ENCODE measurements at regions not wholly inside any gene's neighbourhood (a gene's known extent, or its start where the extent isn't known, plus 50 kb on each side); places are given as distances from the start of the nearest gene placed in this dataset.

DNA sequence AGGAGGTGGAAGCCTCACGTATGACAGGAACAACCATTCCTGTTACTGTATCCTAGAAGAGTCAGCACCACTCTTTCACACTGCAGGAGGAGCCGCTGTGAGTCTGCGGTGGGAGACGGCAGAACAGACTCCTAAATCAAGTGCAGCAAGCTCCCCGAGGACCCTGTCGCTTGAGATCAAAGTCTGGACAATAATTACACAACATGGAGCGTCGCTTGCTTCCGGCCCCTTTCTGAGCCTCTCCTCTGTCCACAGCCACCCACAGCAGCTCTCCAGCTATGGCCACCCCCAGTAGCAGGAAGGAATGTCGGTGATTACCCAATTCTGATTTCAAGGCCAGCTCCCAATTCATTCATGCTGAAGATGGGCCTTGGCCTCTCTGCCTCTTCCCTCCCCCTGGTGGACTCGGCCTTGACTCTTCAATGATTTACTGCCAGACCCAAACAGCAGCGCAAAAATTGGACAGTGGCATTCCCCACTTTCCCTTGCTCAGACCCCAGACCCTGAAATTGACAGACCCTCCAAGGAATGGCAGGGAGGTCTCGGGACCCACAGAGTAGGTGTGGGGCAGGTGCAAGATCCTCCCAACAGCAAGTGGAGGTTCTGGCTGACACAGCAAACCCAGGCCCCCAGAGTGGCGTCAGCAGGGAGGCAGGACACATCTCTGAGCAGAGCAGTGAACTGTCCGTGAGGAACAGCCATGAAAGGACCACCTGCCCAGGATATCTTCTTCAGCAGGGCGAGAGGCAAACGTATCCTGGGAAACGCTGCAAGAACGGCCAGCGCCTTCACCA is 272.7 kb upstream of the DIO3 start (continued):
- TF ChIP-seq, protein P1, sequence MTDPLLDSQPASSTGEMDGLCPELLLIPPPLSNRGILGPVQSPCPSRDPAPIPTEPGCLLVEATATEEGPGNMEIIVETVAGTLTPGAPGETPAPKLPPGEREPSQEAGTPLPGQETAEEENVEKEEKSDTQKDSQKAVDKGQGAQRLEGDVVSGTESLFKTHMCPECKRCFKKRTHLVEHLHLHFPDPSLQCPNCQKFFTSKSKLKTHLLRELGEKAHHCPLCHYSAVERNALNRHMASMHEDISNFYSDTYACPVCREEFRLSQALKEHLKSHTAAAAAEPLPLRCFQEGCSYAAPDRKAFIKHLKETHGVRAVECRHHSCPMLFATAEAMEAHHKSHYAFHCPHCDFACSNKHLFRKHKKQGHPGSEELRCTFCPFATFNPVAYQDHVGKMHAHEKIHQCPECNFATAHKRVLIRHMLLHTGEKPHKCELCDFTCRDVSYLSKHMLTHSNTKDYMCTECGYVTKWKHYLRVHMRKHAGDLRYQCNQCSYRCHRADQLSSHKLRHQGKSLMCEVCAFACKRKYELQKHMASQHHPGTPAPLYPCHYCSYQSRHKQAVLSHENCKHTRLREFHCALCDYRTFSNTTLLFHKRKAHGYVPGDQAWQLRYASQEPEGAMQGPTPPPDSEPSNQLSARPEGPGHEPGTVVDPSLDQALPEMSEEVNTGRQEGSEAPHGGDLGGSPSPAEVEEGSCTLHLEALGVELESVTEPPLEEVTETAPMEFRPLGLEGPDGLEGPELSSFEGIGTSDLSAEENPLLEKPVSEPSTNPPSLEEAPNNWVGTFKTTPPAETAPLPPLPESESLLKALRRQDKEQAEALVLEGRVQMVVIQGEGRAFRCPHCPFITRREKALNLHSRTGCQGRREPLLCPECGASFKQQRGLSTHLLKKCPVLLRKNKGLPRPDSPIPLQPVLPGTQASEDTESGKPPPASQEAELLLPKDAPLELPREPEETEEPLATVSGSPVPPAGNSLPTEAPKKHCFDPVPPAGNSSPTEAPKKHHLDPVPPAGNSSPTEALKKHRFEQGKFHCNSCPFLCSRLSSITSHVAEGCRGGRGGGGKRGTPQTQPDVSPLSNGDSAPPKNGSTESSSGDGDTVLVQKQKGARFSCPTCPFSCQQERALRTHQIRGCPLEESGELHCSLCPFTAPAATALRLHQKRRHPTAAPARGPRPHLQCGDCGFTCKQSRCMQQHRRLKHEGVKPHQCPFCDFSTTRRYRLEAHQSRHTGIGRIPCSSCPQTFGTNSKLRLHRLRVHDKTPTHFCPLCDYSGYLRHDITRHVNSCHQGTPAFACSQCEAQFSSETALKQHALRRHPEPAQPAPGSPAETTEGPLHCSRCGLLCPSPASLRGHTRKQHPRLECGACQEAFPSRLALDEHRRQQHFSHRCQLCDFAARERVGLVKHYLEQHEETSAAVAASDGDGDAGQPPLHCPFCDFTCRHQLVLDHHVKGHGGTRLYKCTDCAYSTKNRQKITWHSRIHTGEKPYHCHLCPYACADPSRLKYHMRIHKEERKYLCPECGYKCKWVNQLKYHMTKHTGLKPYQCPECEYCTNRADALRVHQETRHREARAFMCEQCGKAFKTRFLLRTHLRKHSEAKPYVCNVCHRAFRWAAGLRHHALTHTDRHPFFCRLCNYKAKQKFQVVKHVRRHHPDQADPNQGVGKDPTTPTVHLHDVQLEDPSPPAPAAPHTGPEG (CRISPR knock-in tag; IDR thresholded peaks at IDR 0.05) = no peak; the same call in 1 of the 2 replicates
- TF ChIP-seq, protein P2, sequence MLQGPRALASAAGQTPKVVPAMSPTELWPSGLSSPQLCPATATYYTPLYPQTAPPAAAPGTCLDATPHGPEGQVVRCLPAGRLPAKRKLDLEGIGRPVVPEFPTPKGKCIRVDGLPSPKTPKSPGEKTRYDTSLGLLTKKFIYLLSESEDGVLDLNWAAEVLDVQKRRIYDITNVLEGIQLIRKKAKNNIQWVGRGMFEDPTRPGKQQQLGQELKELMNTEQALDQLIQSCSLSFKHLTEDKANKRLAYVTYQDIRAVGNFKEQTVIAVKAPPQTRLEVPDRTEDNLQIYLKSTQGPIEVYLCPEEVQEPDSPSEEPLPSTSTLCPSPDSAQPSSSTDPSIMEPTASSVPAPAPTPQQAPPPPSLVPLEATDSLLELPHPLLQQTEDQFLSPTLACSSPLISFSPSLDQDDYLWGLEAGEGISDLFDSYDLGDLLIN (CRISPR knock-in tag; IDR thresholded peaks at IDR 0.05; ENCODE audit: borderline replicate concordance) = no peak
- TF ChIP-seq KAT7 (CRISPR knock-in tag; IDR thresholded peaks at IDR 0.05; ENCODE audit: borderline replicate concordance) = no peak
- peak; percentile 89 for TF ChIP-seq FOSL2 (CRISPR knock-in tag; IDR thresholded peaks at IDR 0.05)
- TF ChIP-seq, protein P3, sequence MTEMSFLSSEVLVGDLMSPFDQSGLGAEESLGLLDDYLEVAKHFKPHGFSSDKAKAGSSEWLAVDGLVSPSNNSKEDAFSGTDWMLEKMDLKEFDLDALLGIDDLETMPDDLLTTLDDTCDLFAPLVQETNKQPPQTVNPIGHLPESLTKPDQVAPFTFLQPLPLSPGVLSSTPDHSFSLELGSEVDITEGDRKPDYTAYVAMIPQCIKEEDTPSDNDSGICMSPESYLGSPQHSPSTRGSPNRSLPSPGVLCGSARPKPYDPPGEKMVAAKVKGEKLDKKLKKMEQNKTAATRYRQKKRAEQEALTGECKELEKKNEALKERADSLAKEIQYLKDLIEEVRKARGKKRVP (CRISPR knock-in tag; IDR thresholded peaks at IDR 0.05) = peak in 1 of 2 experiments; percentile 80; a peak in 2 of 4 replicates
- no peak; the same call in 1 of the 2 replicates for TF ChIP-seq ZNF234 (CRISPR knock-in tag; conservative IDR thresholded peaks at IDR 0.05)
- TF ChIP-seq ZNF121 (CRISPR knock-in tag; IDR thresholded peaks at IDR 0.05) = no peak
- 0 out of 2 replicates have a peak, but pooled peaks have one; percentile 20 for TF ChIP-seq ZIK1 (CRISPR knock-in tag; IDR thresholded peaks at IDR 0.05; ENCODE audit: borderline replicate concordance, low read depth)
- no peak for TF ChIP-seq ZNF660 (CRISPR knock-in tag; IDR thresholded peaks at IDR 0.05; ENCODE audit: borderline replicate concordance, low read depth)
- TF ChIP-seq, protein P4, sequence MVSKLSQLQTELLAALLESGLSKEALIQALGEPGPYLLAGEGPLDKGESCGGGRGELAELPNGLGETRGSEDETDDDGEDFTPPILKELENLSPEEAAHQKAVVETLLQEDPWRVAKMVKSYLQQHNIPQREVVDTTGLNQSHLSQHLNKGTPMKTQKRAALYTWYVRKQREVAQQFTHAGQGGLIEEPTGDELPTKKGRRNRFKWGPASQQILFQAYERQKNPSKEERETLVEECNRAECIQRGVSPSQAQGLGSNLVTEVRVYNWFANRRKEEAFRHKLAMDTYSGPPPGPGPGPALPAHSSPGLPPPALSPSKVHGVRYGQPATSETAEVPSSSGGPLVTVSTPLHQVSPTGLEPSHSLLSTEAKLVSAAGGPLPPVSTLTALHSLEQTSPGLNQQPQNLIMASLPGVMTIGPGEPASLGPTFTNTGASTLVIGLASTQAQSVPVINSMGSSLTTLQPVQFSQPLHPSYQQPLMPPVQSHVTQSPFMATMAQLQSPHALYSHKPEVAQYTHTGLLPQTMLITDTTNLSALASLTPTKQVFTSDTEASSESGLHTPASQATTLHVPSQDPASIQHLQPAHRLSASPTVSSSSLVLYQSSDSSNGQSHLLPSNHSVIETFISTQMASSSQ (IDR thresholded peaks at IDR 0.05; ENCODE audit: low read depth) = peak; percentile 90
- TF ChIP-seq, protein P4 (CRISPR knock-in tag; IDR thresholded peaks at IDR 0.05; ENCODE audit: borderline replicate concordance) = peak; percentile 96
- TF ChIP-seq BCL6 (CRISPR knock-in tag; IDR thresholded peaks at IDR 0.05) = peak; percentile 94
- peak; percentile 47; the same call in 1 of the 2 replicates for TF ChIP-seq TAF1 (CRISPR knock-in tag; IDR thresholded peaks at IDR 0.05)
- 0 out of 2 replicates have a peak, but pooled peaks have one; percentile 62 for TF ChIP-seq TSC22D2 (CRISPR knock-in tag; IDR thresholded peaks at IDR 0.05; ENCODE audit: borderline replicate concordance)
- TF ChIP-seq HOXA3 (CRISPR knock-in tag; IDR thresholded peaks at IDR 0.05) = peak; percentile 87
- TF ChIP-seq ZNF850 (CRISPR knock-in tag; conservative IDR thresholded peaks at IDR 0.05) = no peak; the same call in 1 of the 2 replicates
- no peak for TF ChIP-seq ZNF383 (CRISPR knock-in tag; IDR thresholded peaks at IDR 0.05; ENCODE audit: borderline replicate concordance)
